HCT116 (cell line): ENCODE measurements at regions not wholly inside any gene's neighbourhood (a gene's known extent, or its start where the extent isn't known, plus 50 kb on each side); places are given as distances from the start of the nearest gene placed in this dataset.

Experiments
- ATAC-seq: fragments of 200-7000 bp; cut with Tn5 transposase; 2 replicates; pipeline ENCODE4 v1.9.1; 2020; ENCODE audit warnings: mild to moderate bottlenecking, moderate library complexity
- BruUV-seq: library from RNA; stranded (reverse); fragments of 400-500 nt; replicated peaks from 2 replicates; lab custom pipeline; 2021; lab: Mats Ljungman, UMichigan
- CTCF ChIA-PET: fragments of 300-600 bp; sonication (Branson Sonifier 250); formaldehyde crosslinking; loops from one replicate; lab custom pipeline; 2021; ENCODE audit warnings: antibody characterized with exemption; lab: Charles Lee
- POLR2A ChIA-PET: fragments of 300-600, 350-600 bp; sonication (Branson Sonifier 250); formaldehyde crosslinking; loops from one replicate; lab custom pipeline; 2021; ENCODE audit warnings: antibody characterized with exemption; lab: Charles Lee
- RAD21 ChIA-PET, 2 experiments: fragments of 300-600 bp; sonication (Branson Sonifier 250); formaldehyde crosslinking; loops; one replicate each; lab custom pipeline; 2023; ENCODE audit warnings: low total read pairs in 2 of 2; ENCODE audit not compliant: uncharacterized antibody in 2 of 2, unreplicated experiment in 2 of 2, low non-redundant PET in 1 of 2; lab: Charles Lee
- DNase-seq: peaks from one replicate; pipeline ENCODE4 v3.0.0-alpha.2; 2010; ENCODE audit warnings: low read depth, low spot score
- H2AFZ ChIP-seq: fragments of 200-600 bp; shearing (Covaris generic), sonication (generic); 2 replicates; pipeline ENCODE4 v1.6.1; 2017; ENCODE audit warnings: low read depth, mixed run types, mixed read lengths, antibody characterized with exemption, low read length; ENCODE audit not compliant: poor library complexity, severe bottlenecking
- H3K27ac ChIP-seq: 2 replicates; pipeline ENCODE4 v1.5.1; 2012; ENCODE audit warnings: low read depth, low read length
- H3K27me3 ChIP-seq: fragments of 200-600 bp; sonication (generic); 2 replicates; pipeline ENCODE4 v1.6.1; 2016; ENCODE audit warnings: mixed run types, low read length, mixed read lengths; ENCODE audit not compliant: insufficient read depth
- H3K36me3 ChIP-seq, 2 experiments: fragments of 200-500 bp in 1 of 2; fragments of 200-600 bp in 1 of 2; sonication (Bioruptor generic) in 1 of 2; sonication (generic) in 1 of 2; 2 replicates each; pipeline versions ENCODE4 v1.5.1 to v1.6.1; 2014 to 2016; ENCODE audit warnings: low read length in 2 of 2, inconsistent platforms in 1 of 2, mixed read lengths in 1 of 2, mixed run types in 1 of 2; ENCODE audit not compliant: insufficient read depth in 2 of 2, control insufficient read depth in 1 of 2
- H3K4me1 ChIP-seq, 2 experiments: fragments of 200-600 bp in 1 of 2; sonication (generic) in 1 of 2; 2 replicates each; pipeline versions ENCODE4 v1.5.1 to v1.6.1; 2012 to 2017; ENCODE audit warnings: low read length in 2 of 2, inconsistent platforms in 1 of 2, mild to moderate bottlenecking in 1 of 2, mixed read lengths in 1 of 2, mixed run types in 1 of 2, moderate library complexity in 1 of 2; ENCODE audit not compliant: insufficient read depth in 2 of 2, control insufficient read depth in 1 of 2
- H3K4me2 ChIP-seq: fragments of 200-600 bp; sonication (generic); 2 replicates; pipeline ENCODE4 v1.6.1; 2017; ENCODE audit warnings: mixed run types, low read length, mixed read lengths
- H3K4me3 ChIP-seq, 2 experiments: fragments of 200-600 bp in 1 of 2; sonication (generic) in 1 of 2; replicated peaks in 1 of 2; 2 replicates each; pipeline ENCODE4 v1.5.1; 2011 to 2016; ENCODE audit warnings: low read length in 2 of 2, control low read depth in 1 of 2, low read depth in 1 of 2, mild to moderate bottlenecking in 1 of 2, mixed read lengths in 1 of 2, mixed run types in 1 of 2
- H3K79me2 ChIP-seq: fragments of 200-600 bp; sonication (generic); 2 replicates; pipeline ENCODE4 v1.6.1; 2017; ENCODE audit warnings: mild to moderate bottlenecking, mixed run types, low read length, moderate library complexity, mixed read lengths; ENCODE audit not compliant: insufficient read depth
- H3K9ac ChIP-seq: fragments of 200-600 bp; sonication (generic); 2 replicates; pipeline ENCODE4 v1.6.1; 2016; ENCODE audit warnings: low read length, mixed read lengths
- H3K9me2 ChIP-seq: fragments of 200-600 bp; sonication (generic), shearing (Covaris generic); 2 replicates; pipeline ENCODE4 v1.6.1; 2017; ENCODE audit warnings: mixed run types, mild to moderate bottlenecking, moderate library complexity; ENCODE audit not compliant: insufficient read depth
- H3K9me3 ChIP-seq, 2 experiments: fragments of 200-500 bp in 1 of 2; fragments of 200-600 bp in 1 of 2; sonication (Bioruptor generic) in 1 of 2; sonication (generic) in 1 of 2; 2 replicates each; pipeline ENCODE4 v1.6.1; 2014 to 2017; ENCODE audit warnings: low read length in 2 of 2, mixed read lengths in 2 of 2, inconsistent platforms in 1 of 2, low read depth in 1 of 2, mild to moderate bottlenecking in 1 of 2, mixed run types in 1 of 2, moderate library complexity in 1 of 2; ENCODE audit not compliant: control insufficient read depth in 1 of 2, insufficient read depth in 1 of 2
- H4K20me1 ChIP-seq: fragments of 200-600 bp; sonication (generic), shearing (Covaris generic); 2 replicates; pipeline ENCODE4 v1.6.1; 2017; ENCODE audit warnings: mixed run types, mild to moderate bottlenecking, moderate library complexity; ENCODE audit not compliant: insufficient read depth
- ATF3 ChIP-seq: IDR thresholded peaks from 2 replicates; pipeline ENCODE4 v1.6.1; 2012
- CBX3 ChIP-seq: IDR thresholded peaks from 2 replicates; pipeline ENCODE4 v1.6.1; 2012; ENCODE audit warnings: low read depth
- CTCF ChIP-seq, 3 experiments: fragments of 200-600 bp in 1 of 3; sonication (generic) in 1 of 3; IDR thresholded peaks in 2 of 3; conservative IDR thresholded peaks in 1 of 3; 2 replicates each; pipeline ENCODE4 v1.5.1; 2012 to 2017; ENCODE audit warnings: low read depth in 2 of 3, low read length in 2 of 3, antibody characterized with exemption in 1 of 3, borderline replicate concordance in 1 of 3, control low read depth in 1 of 3, mild to moderate bottlenecking in 1 of 3, mixed read lengths in 1 of 3, mixed run types in 1 of 3, moderate library complexity in 1 of 3; ENCODE audit not compliant: insufficient read depth in 1 of 3
- ELF1 ChIP-seq: IDR thresholded peaks from 2 replicates; pipeline ENCODE4 v1.6.1; 2012; ENCODE audit warnings: low read depth, borderline replicate concordance
- EZH2 ChIP-seq: fragments of 200-600 bp; sonication (generic); IDR thresholded peaks from 2 replicates; pipeline ENCODE4 v1.6.1; 2017; ENCODE audit warnings: antibody characterized with exemption, mixed run types
- POLR2AphosphoS5 ChIP-seq: IDR thresholded peaks from 2 replicates; pipeline ENCODE4 v1.6.1; 2011; ENCODE audit warnings: mild to moderate bottlenecking, low read depth, low read length, moderate library complexity
- RAD21 ChIP-seq: IDR thresholded peaks from 2 replicates; pipeline ENCODE4 v1.6.1; 2012; ENCODE audit warnings: low read depth, mild to moderate bottlenecking
- SP1 ChIP-seq: IDR thresholded peaks from 2 replicates; pipeline ENCODE4 v1.6.1; 2012; ENCODE audit warnings: low read depth
- TCF7L2 ChIP-seq: IDR thresholded peaks from 2 replicates; pipeline ENCODE4 v1.7.0; 2011; ENCODE audit warnings: borderline replicate concordance, inconsistent platforms; ENCODE audit not compliant: insufficient read depth, insufficient read length; ENCODE audit errors: extremely low read depth
- ZBTB33 ChIP-seq: IDR thresholded peaks from 2 replicates; pipeline ENCODE4 v1.6.1; 2011; ENCODE audit warnings: mild to moderate bottlenecking, low read length, moderate library complexity; ENCODE audit not compliant: insufficient replicate concordance; ENCODE audit errors: extremely low read depth
- ZNF274 ChIP-seq: fragments of 200-500 bp; sonication (Bioruptor generic); IDR thresholded peaks from 2 replicates; pipeline ENCODE4 v1.6.1; 2014; ENCODE audit warnings: mild to moderate bottlenecking, low read depth, low read length, inconsistent platforms
- intact Hi-C: fragments of 100-400 bp; cut with micrococcal nuclease; formaldehyde crosslinking; loops from 2 replicates; pipeline ENCODE4 v1.10.0; 2022

GRCh38 chr6:139912735-139913400 is 538.4 kb upstream of the CITED2 start (continued):
- TF ChIP-seq ZBTB33 = no peak
- TF ChIP-seq, all 23 proteins: peak for 0

- H3K27ac ChIP-seq = no peak overlapping the region
- CTCF ChIA-PET = no interaction called here
- H3K4me2 ChIP-seq = no peak overlapping the region
- POLR2A ChIA-PET = no interaction called here
- no peaks in the 10 kb centered on the region for H4K20me1 ChIP-seq
- DNase-seq (no peak), ATAC-seq (no peak)
- no peaks in the 10 kb centered on the region for H3K79me2 ChIP-seq
- RAD21 ChIA-PET = no interaction called here
- H3K9me3 ChIP-seq = no peaks in the 10 kb centered on the region
- no TSS peak for BruUV-seq
- no peaks in the 10 kb centered on the region for H3K27me3 ChIP-seq
- intact Hi-C loops = no loop called here
- H3K4me1 ChIP-seq = no peaks in the 10 kb centered on the region
- no peak overlapping the region for H3K4me3 ChIP-seq
- no peaks in the 10 kb centered on the region for H3K36me3 ChIP-seq
- H2AFZ ChIP-seq = no peak overlapping the region
- no peaks in the 10 kb centered on the region for H3K9me2 ChIP-seq
- H3K9ac ChIP-seq = no peak overlapping the region
- TF ChIP-seq ATF3 (no peak), SP1 (no peak), EZH2 (no peak), RAD21 (no peak), ZNF274 (no peak), POLR2AphosphoS5 (no peak), ELF1 (no peak), TCF7L2 (no peak), CBX3 (no peak), CTCF (IDR thresholded peaks at IDR 0.05 in 2 of 3, conservative IDR thresholded peaks at IDR 0.05 in 1 of 3; ENCODE audit: borderline replicate concordance in 1 of 3, insufficient read depth in 1 of 3, low read depth in 2 of 3, low read length in 2 of 3) (no peak)
These were observed 535.5 kb upstream of the CITED2 start for GRCh38 chr6:139909992-139910391.
